Lower leg skin (tissue), 4 donors: ENCODE measurements at regions not wholly inside any gene's neighbourhood (a gene's known extent, or its start where the extent isn't known, plus 50 kb on each side); places are given as distances from the start of the nearest gene placed in this dataset.

ENCODE experiments used
- DNase-seq, 2 donors: peaks; one replicate each; pipeline ENCODE4 v3.0.0-alpha.2; 2019; ENCODE audit warnings: low spot score in 2 of 2
- H3K4me3 ChIP-seq: fragments of 200-600 bp; sonication (generic); 2 replicates; pipeline ENCODE4 v1.5.1; 2017; ENCODE audit warnings: mild to moderate bottlenecking, low read depth; ENCODE audit not compliant: poor library complexity, severe bottlenecking
- CTCF ChIP-seq, 3 donors: fragments of 450-650 bp; IDR thresholded peaks; one replicate each; pipeline ENCODE4 v1.5.1; 2016; ENCODE audit warnings: antibody characterized with exemption in 3 of 3, mild to moderate bottlenecking in 3 of 3, moderate library complexity in 2 of 3
- POLR2A ChIP-seq, 2 donors: fragments of 450-650 bp; IDR thresholded peaks; one replicate each; pipeline ENCODE4 v1.6.1; 2016 to 2017; ENCODE audit warnings: antibody characterized with exemption in 2 of 2, mild to moderate bottlenecking in 1 of 2, moderate library complexity in 1 of 2
- WGBS, 2 donors: methylation state at CpG; one replicate each; pipeline ENCODE4 v1.1.5; 2018; 5-methylcytosine and 5-hydroxymethylcytosine counted together
- intact Hi-C: fragments of 100-400 bp; cut with DNase I; formaldehyde crosslinking; loops from one replicate; pipeline ENCODE4 v1.15.0; 2023; ENCODE audit warnings: low total_unique reads

DNA sequence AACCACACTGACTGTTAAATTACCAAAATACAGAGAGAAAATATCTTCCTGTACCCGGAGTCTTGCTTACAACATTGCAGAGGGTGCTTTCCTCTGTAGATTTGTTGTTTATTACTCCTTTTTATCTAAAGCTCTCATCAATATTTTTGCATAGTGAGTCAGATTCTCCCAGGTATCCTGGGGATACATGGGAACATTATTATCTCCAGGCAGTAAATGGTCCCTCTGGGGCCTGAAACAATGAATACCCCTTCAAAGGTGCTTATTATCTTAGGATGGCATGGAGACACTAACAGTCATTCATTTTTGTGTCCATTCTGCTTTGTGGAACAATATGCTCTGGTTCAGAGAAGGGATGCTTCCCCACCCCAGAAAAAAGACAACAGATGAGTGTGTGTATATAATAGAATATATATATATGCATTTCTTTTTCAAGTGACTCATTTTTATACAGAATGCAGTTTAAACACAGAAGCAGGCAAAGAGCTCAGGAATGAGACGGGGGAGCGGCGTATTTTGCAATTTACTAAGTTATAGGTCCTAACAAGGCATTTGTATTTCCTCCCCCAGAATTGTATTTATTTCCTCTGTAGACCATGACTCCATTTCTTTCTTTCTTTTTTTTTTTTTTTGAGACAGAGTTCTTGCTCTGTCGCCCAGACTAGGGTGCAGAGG, 424.8 kb upstream of the ZEB2 start:
- DNase-seq, result no peak
- no peak overlapping the region for H3K4me3 ChIP-seq
- intact Hi-C loops, result no loop called here
- 85 to 89% methylated on average over 5 of the region's 5 CpGs for WGBS, 2 donors
- TF ChIP-seq POLR2A (IDR thresholded peaks at IDR 0.05), result no peak
- no peak for TF ChIP-seq CTCF (IDR thresholded peaks at IDR 0.05)

- TF ChIP-seq POLR2A (IDR thresholded peaks at IDR 0.05) (no peak), CTCF (IDR thresholded peaks at IDR 0.05) (no peak)
- DNase-seq, result no peak
- intact Hi-C loops, result no loop called here
- 36 to 52% methylated on average over 2 of the region's 2 CpGs for WGBS, 2 donors
- no peak overlapping the region for H3K4me3 ChIP-seq
Measured at GRCh38 chr2:144943986-144944385, 424.1 kb upstream of the ZEB2 start.

- TF ChIP-seq POLR2A (IDR thresholded peaks at IDR 0.05), result no peak
- DNase-seq, result no peak
- 73 to 84% methylated on average over 5 of the region's 5 CpGs for WGBS, 2 donors
- intact Hi-C loops, result no loop called here
- H3K4me3 ChIP-seq, result no peak overlapping the region
Measured at GRCh38 chr2:144943293-144943941, 423.5 kb upstream of the ZEB2 start.

GRCh38 chr2:144942516-144943256, 422.8 kb upstream of the ZEB2 start:
- no peak for TF ChIP-seq POLR2A (IDR thresholded peaks at IDR 0.05)
- no peak for TF ChIP-seq CTCF (IDR thresholded peaks at IDR 0.05)
- 68 to 72% methylated on average over 8 of the region's 8 CpGs for WGBS, 2 donors
- intact Hi-C loops, result no loop called here
- H3K4me3 ChIP-seq, result no peak overlapping the region
- DNase-seq, result no peak

DNA sequence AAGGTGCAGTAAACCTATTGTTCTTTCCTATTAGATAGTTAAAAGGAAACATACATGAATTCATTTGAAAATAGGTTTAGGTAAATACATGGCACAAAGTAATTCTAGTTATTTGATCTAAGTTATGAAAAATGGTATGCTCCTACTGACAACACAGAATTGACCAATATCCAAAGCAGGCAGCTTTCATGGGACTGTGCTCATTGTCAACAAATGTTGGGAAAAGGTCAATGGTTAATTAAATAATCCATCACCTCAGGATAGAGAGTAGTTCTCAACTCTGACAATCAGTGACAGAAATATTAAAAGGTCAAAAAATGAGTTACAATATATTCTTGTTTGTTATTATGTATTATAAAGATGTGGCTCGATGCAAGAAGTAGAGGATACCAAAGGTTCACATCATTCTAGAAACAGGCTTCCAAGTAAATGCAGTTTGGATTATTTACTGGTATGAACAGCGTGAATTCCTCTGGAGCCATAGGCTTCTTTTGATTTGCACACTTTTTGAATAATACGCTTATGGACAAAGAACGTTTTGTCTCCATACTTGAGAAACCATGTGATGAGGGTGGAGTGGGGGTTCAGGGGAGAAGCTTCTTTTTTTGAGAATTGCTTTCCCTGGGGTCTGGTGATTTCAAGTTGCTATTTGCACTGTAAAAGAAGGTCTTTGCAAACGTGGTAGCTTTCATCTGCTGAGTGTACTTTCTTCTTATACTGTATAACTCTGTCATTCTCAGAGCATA, 422.0 kb upstream of the ZEB2 start:
- intact Hi-C loops, result no loop called here
- WGBS, 2 donors, result 81 to 82% methylated on average over 5 of the region's 5 CpGs
- no peak for DNase-seq
- TF ChIP-seq POLR2A (IDR thresholded peaks at IDR 0.05) (no peak), CTCF (IDR thresholded peaks at IDR 0.05) (no peak)
- no peak overlapping the region for H3K4me3 ChIP-seq

GRCh38 chr2:144939590-144939989, 419.7 kb upstream of the ZEB2 start:
- WGBS, 2 donors, result 74 to 77% methylated on average over 5 of the region's 5 CpGs
- no peak for DNase-seq
- H3K4me3 ChIP-seq, result no peak overlapping the region
- intact Hi-C loops, result loop anchor here (5.0 kb wide), 1 partner anchor 823 kb away; no protein-coding TSS in a partner anchor
- TF ChIP-seq CTCF (IDR thresholded peaks at IDR 0.05), result no peak
- no peak for TF ChIP-seq POLR2A (IDR thresholded peaks at IDR 0.05)
